ENCODE measurements at regions not wholly inside any gene's neighbourhood (a gene's known extent, or its start where the extent isn't known, plus 50 kb on each side); places are given as distances from the start of the nearest gene placed in this dataset.
"Not testable (repeated sequence)": the region's sequence is repeated elsewhere in the genome, so short reads cannot be mapped to it uniquely, and the experiment has no call there.

GRCh38 chr1:47491341-47491753 is 53.5 kb downstream of the FOXD2 start:
- H3K4me3 ChIP-seq, result no peak overlapping the region
- TF ChIP-seq, protein P1, sequence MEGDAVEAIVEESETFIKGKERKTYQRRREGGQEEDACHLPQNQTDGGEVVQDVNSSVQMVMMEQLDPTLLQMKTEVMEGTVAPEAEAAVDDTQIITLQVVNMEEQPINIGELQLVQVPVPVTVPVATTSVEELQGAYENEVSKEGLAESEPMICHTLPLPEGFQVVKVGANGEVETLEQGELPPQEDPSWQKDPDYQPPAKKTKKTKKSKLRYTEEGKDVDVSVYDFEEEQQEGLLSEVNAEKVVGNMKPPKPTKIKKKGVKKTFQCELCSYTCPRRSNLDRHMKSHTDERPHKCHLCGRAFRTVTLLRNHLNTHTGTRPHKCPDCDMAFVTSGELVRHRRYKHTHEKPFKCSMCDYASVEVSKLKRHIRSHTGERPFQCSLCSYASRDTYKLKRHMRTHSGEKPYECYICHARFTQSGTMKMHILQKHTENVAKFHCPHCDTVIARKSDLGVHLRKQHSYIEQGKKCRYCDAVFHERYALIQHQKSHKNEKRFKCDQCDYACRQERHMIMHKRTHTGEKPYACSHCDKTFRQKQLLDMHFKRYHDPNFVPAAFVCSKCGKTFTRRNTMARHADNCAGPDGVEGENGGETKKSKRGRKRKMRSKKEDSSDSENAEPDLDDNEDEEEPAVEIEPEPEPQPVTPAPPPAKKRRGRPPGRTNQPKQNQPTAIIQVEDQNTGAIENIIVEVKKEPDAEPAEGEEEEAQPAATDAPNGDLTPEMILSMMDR (IDR thresholded peaks at IDR 0.05), result no peak
- H3K27ac ChIP-seq, result no peak overlapping the region
- DNase-seq (ENCODE audit: low spot score), result no peak

GRCh38 chr1:47495176-47495713 is 57.4 kb downstream of the FOXD2 start:
- H3K4me3 ChIP-seq, result no peak overlapping the region
- H3K27ac ChIP-seq, result no peak overlapping the region
- DNase-seq (ENCODE audit: low spot score), result peak; percentile 38
- TF ChIP-seq, protein P1 (IDR thresholded peaks at IDR 0.05), result no peak

GRCh38 chr1:47498551-47498950 is 60.7 kb downstream of the FOXD2 start:
- H3K27ac ChIP-seq, result no peak overlapping the region
- TF ChIP-seq, protein P1 (IDR thresholded peaks at IDR 0.05), result no peak
- H3K4me3 ChIP-seq, result no peak overlapping the region
- DNase-seq (ENCODE audit: low spot score), result no peak

DNA sequence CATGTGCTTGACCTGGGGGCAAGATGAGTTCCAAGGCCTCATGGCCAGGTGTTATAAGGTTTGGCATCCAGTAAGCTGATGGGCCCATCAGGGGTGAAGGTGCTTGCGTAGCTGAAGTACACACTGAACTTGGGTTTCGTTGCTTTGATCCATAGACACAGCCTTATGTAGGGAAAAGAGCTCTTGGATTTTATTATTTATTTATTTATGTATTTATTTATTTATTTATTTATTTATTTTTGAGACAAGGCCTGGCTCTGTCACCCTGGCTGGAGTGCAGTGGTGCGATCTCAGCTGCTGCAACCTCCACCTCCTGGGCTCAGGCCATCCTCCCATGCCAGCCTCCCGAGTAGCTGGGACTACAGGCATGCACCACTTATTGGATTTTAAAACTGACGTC is 63.2 kb downstream of the FOXD2 start:
- peak; percentile 56 for DNase-seq (ENCODE audit: low spot score)
- Histone ChIP-seq H3K27ac (no peak overlapping the region), H3K4me3 (no peak overlapping the region)
- TF ChIP-seq, protein P1 (IDR thresholded peaks at IDR 0.05), result no peak

GRCh38 chr1:47502746-47503370 is 65.0 kb downstream of the FOXD2 start:
- TF ChIP-seq, protein P1 (IDR thresholded peaks at IDR 0.05), result no peak
- DNase-seq (ENCODE audit: low spot score), result no peak
- Histone ChIP-seq H3K4me3 (no peak overlapping the region), H3K27ac (no peak overlapping the region)

DNA sequence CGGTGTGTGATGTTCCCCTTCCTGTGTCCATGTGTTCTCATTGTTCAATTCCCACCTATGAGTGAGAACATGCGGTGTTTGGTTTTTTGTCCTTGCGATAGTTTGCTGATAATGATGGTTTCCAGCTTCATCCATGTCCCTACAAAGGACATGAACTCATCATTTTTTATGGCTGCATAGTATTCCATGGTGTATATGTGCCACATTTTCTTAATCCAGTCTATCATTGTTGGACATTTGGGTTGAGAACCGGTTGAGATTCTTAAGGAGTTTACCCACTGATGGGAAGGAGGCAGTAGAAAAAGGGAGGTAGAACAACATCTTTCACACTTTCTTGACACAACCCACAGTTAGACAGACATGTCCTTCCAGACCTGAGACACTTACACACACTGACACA is 67.0 kb downstream of the FOXD2 start:
- not testable (repeated sequence) for H3K4me3 ChIP-seq; H3K27ac ChIP-seq; DNase-seq (ENCODE audit: low spot score)

- TF ChIP-seq, protein P1 (IDR thresholded peaks at IDR 0.05), result no peak
- no peak overlapping the region for H3K4me3 ChIP-seq
- DNase-seq (ENCODE audit: low spot score), result no peak
- no peak overlapping the region for H3K27ac ChIP-seq
Measured at GRCh38 chr1:47505267-47505666, 67.4 kb downstream of the FOXD2 start.

Data from coronary artery (tissue), 2 donors.